ENCODE measurements at regions not wholly inside any gene's neighbourhood (a gene's known extent, or its start where the extent isn't known, plus 50 kb on each side); places are given as distances from the start of the nearest gene placed in this dataset.

- no peak overlapping the region for H3K4me3 ChIP-seq (ENCODE audit: low read depth, low read length)
- DNase-seq (ENCODE audit: low read depth): no peak
- TF ChIP-seq CTCF (IDR thresholded peaks at IDR 0.05; ENCODE audit: control insufficient read depth, extremely low read depth, insufficient read depth): no peak
These were observed 444.3 kb upstream of the RGS6 start for GRCh38 chr14:71487941-71488340.

- H3K4me3 ChIP-seq (ENCODE audit: low read depth, low read length): no peak overlapping the region
- DNase-seq (ENCODE audit: low read depth): no peak
- TF ChIP-seq CTCF (IDR thresholded peaks at IDR 0.05; ENCODE audit: control insufficient read depth, extremely low read depth, insufficient read depth): no peak
These were observed 443.5 kb upstream of the RGS6 start for GRCh38 chr14:71488703-71489191.

- no peak for TF ChIP-seq CTCF (IDR thresholded peaks at IDR 0.05; ENCODE audit: control insufficient read depth, extremely low read depth, insufficient read depth)
- H3K4me3 ChIP-seq (ENCODE audit: low read depth, low read length): no peak overlapping the region
- no peak for DNase-seq (ENCODE audit: low read depth)
These were observed 442.5 kb upstream of the RGS6 start for GRCh38 chr14:71489742-71490141.

GRCh38 chr14:71491931-71492330 lies 440.3 kb upstream of the RGS6 start:
- no peak overlapping the region for H3K4me3 ChIP-seq (ENCODE audit: low read depth, low read length)
- DNase-seq (ENCODE audit: low read depth): no peak
- TF ChIP-seq CTCF (IDR thresholded peaks at IDR 0.05; ENCODE audit: control insufficient read depth, extremely low read depth, insufficient read depth): no peak

- no peak for DNase-seq (ENCODE audit: low read depth)
- H3K4me3 ChIP-seq (ENCODE audit: low read depth, low read length): no peak overlapping the region
- TF ChIP-seq CTCF (IDR thresholded peaks at IDR 0.05; ENCODE audit: control insufficient read depth, extremely low read depth, insufficient read depth): no peak
These were observed 439.9 kb upstream of the RGS6 start for GRCh38 chr14:71492346-71492745.

- no peak overlapping the region for H3K4me3 ChIP-seq (ENCODE audit: low read depth, low read length)
- TF ChIP-seq CTCF (IDR thresholded peaks at IDR 0.05; ENCODE audit: control insufficient read depth, extremely low read depth, insufficient read depth): no peak
- DNase-seq (ENCODE audit: low read depth): no peak
These were observed 434.6 kb upstream of the RGS6 start for GRCh38 chr14:71497645-71498086.

- no peak overlapping the region for H3K4me3 ChIP-seq (ENCODE audit: low read depth, low read length)
- DNase-seq (ENCODE audit: low read depth): no peak
- TF ChIP-seq CTCF (IDR thresholded peaks at IDR 0.05; ENCODE audit: control insufficient read depth, extremely low read depth, insufficient read depth): no peak
These were observed 434.0 kb upstream of the RGS6 start for GRCh38 chr14:71498212-71498611.

Data from LNCaP clone FGC (cell line).